NCI-H82 (cell line): ENCODE measurements at regions not wholly inside any gene's neighbourhood (a gene's known extent, or its start where the extent isn't known, plus 50 kb on each side); places are given as distances from the start of the nearest gene placed in this dataset.

Experiments
- DNase-seq: peaks from one replicate; lab custom pipeline; 2025; lab: John Stamatoyannopoulos, UW

DNA sequence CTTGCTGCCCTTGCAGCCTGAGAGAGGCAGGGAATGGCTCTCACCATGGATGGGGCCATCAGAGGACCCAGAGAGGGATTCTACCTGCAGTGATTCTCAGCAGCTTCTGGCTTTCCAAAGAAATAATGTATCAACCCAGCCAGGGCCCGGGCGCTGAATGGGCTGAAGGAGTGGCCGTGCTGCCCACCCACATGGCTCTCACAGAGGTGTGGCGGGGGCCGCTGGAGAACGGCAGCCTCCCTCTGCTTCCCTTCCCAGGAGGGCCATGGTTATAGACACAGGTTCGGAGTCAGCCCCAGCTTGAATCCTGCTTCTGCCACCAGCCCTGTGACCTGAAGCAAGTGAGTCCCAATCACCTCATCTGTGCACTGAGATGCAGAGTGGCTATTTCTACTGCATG is 82.7 kb downstream of the THAP12 start:
- no peak for DNase-seq

DNA sequence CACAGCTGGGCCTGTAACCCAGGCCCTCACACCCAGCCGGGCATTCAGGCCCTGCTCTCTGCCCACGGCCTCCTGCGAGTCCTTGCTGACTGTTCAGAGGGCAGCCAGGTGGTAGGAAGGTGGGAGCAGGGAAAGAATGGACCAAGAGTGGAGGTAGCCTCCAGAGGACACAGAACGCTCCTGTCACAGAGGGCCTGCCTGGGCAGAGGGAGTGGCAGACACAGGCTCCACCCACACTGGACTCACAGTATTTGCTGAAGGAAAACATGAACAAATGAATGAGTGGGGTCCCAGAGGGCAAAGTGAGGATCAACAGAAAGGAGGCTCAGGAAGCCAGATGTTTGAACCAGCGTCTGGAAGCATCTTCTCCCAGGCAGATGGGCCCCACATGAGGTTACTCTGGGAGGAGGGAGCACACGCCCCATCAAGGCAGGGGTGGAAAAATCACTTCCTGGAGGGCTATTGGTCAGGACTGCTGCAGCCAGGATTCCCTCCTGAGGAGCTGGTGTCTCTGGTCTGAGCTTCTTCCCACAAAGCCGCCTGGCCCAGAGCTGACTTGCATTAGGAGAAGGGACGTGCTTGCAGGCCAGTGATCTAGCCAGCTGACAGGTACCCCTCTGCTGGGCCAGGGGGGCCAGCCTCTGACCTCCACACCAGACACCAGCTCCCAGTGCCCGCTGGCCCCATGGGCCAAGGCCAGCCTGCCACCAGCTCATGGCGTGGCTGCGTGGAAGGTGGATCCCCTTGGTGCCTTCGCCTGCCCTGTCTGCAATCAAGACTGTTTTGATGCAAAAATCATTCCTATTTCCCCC is 84.0 kb downstream of the THAP12 start:
- DNase-seq, result no peak

- peak; percentile 7 for DNase-seq
Measured at GRCh38 chr11:76293189-76293631, 86.9 kb upstream of the WNT11 start.

GRCh38 chr11:76292583-76293188 is 86.4 kb upstream of the WNT11 start:
- DNase-seq, result no peak

- no peak for DNase-seq
Measured at GRCh38 chr11:76291576-76292526, 85.5 kb upstream of the WNT11 start.

DNA sequence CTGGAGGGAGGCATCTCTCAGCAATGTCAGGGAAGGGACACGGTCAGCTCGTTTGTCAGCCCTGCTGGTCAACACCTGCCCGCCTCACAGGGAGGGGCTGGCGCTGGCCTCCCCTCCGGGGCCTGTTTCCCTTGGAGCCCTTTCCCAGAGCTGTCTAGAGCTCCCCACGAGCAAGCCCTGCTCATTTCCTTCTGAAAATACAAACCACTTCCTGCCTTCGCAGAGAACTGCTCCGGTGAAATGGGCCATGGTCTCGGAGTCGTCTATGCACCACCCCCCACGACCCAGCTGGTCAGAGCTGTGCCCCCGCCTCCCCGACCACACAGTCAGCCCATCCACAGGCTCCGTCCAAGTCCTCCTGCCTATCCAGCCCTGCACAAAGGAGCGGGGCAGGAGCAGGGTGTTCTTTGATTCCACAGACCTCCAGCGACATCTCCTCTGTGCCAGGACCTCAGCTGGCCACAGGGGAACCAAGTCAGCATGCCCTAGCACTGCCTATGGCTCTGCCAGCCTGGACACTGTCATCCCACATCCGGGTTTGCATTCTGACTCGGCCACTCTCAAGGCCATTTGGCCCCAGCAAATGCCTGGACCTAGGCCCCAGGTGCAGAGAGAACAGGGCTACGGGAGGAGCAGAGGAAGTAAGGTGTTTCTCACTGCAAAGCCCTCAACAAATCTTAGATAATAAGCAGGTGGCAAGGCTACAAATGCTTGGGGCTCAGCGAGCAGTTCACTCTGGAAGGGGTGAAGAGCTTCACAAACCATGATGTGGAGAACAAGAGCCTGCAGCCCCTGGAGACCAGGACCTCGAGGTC is 82.1 kb upstream of the WNT11 start:
- no peak for DNase-seq

- DNase-seq, result no peak
Measured at GRCh38 chr11:76287227-76287626, 80.9 kb upstream of the WNT11 start.

DNA sequence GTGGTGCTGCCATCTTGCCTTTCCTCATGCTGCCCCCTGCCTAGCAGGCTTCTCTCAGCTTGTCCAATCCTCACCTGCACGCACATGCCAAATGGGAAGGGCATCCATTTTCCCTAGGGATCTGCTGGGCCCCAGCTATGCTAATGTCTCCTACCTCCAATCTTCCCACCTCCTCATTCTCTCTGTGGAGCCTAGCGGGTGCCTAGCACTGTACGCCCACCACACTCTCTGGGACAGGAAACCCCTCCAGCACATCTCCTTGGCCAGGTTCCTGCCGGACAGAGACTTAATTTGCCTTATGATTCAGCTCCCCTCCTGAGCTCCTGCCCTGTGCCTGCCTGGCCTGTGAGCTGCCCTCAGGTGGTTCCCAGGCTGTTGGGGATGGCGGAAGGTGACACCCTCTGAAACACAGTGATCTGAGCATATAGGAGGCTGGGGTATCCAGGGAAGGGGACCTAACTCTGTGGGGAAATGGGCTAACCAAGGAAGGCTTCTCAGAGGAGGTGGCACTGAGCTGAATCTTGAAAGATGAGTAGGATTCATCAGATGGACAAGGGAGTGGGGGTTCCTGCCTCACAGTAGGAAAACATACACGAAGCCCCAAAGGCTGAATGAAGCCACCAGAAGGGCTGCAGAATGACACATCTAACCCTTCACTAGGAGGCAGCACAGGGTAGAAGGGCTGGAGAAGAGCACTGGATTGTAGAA is 79.2 kb upstream of the WNT11 start:
- no peak for DNase-seq

DNA sequence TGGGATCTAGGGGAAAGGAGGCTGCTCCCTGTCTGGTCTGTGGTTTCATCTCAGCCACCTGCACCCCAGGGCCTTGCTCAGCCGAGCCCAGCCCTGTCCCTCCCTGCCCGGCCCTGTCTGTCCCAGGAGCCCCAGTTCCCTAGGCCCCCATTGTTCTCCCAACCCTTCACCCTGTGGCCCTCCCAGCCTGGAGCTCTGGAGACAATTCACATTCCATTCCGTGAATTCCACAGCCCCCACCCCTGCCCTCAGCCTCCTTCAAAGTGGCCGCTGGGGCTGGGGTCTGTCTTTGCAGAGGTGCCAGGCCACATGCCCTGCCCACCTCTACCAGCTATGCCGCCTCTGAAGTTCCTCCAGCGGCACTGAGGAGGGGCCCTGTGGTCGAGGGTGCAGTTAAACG is 77.9 kb upstream of the WNT11 start:
- DNase-seq, result no peak

GRCh38 chr11:76282811-76283595 is 76.7 kb upstream of the WNT11 start:
- no peak for DNase-seq

GRCh38 chr11:76282172-76282571 is 75.9 kb upstream of the WNT11 start:
- DNase-seq, result no peak

DNA sequence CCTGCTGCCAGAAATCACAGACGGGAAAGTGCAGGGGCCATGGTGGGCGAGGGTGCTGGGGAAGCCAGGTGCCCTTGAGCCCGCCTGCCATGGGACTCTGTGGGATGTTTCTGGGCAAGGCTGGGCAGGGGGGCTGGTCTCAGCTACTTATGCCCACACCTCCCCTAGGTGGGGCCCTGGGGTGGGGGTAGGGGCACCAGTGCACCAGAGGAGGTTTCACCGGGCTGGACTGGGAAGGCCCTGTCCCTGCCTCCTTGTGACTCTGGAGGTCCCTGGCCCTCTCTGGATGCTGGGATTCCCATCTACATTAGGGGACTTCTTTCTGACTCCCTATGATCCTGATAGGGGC is 75.2 kb upstream of the WNT11 start:
- no peak for DNase-seq

DNA sequence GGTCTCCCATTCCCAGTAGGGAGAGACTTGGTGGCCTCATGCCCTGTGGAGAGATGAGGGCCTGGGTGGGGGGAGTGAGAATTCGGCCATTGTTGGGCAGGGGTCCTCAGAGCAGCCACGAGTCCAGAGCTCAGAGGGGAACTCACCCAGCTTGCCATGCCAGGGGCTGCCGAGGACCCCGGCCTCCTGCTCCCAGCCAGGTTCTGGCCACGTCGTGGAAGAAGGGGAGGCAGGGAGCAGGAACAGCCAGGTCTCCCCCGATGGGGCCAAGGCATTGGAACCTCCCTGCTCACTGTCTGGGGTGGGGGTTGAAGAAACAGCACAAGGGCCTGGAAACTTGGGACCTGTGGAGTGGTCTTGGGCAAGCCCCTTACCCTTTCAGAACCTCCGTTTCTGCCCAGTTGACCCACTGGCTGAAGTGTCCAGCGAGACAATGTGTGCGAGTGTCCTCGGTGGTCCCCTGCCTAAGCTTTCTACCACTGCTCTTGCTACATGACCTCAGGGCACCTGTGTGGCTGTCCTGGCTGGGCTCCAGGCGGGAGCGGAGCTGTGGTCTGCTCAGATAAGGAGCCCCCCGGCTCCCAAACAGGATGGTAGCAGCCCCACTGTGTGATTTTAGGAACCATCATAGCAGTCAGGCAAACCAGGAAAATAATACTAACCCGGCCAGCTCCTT is 74.7 kb upstream of the WNT11 start:
- no peak for DNase-seq

- no peak for DNase-seq
Measured at GRCh38 chr11:76280151-76280881, 74.0 kb upstream of the WNT11 start.

GRCh38 chr11:76279646-76280045 is 73.3 kb upstream of the WNT11 start:
- DNase-seq, result no peak

DNA sequence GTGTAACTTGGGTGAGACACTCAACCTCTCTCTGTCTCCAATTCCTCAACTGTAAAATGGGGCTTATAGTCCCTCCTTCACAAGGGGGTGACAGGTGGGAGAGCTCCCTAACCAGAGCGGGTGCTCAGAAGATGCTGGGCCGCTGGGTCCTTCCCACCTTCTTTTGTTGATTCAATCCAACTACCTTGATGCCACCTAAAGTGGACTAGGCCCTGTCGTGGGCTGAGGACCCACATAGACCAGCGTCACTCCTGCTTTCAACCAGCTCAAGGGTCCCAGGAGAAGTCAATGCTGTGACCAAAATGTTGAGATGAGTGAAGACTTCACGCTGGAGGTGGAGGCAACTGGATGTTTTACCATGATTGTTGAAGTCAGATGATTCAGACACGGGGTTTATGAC is 72.7 kb upstream of the WNT11 start:
- no peak for DNase-seq

DNA sequence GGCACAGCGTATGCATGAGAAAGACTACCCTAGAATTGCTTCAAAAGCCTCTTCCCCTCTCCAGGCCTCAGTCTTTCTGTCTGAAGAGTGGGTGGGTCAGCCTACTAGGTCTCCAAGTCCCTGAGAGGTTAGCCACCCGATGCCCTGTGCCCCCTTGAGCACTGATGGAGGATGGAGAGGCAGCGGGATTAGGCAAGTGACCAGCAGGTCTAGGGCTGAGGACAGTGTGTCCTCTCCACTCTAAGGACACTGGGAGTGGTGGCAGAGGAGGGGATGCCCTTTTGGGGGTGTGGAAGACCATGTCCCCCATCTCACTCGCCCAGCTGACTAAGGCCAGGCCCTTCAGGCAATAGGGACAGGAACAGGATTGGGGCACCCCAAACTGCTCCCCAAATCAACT is 72.2 kb upstream of the WNT11 start:
- DNase-seq, result no peak

GRCh38 chr11:76277298-76278175 is 71.2 kb upstream of the WNT11 start:
- no peak for DNase-seq
